PC-3 (cell line): ENCODE measurements at regions not wholly inside any gene's neighbourhood (a gene's known extent, or its start where the extent isn't known, plus 50 kb on each side); places are given as distances from the start of the nearest gene placed in this dataset.
A peak's percentile ranks its signal among the peaks of the same experiment; 100 is the strongest.

Source experiments
- ATAC-seq: fragments of 200-7000 bp; cut with Tn5 transposase; 2 replicates; pipeline ENCODE4 v1.9.1; 2020; ENCODE audit warnings: mild to moderate bottlenecking, moderate library complexity
- BruUV-seq: library from RNA; stranded (reverse); fragments of 400-500 nt; replicated peaks from 2 replicates; lab custom pipeline; 2021; lab: Mats Ljungman, UMichigan
- CTCF ChIA-PET: fragments of 300-600 bp; sonication (Branson Sonifier 250); formaldehyde crosslinking; loops from one replicate; lab custom pipeline; 2022; ENCODE audit warnings: antibody characterized with exemption; lab: Charles Lee
- POLR2A ChIA-PET: fragments of 300-600 bp; sonication (Branson Sonifier 250); formaldehyde crosslinking; loops from one replicate; lab custom pipeline; 2022; ENCODE audit warnings: antibody characterized with exemption; ENCODE audit not compliant: unreplicated experiment; lab: Charles Lee
- DNase-seq: peaks from one replicate; pipeline ENCODE4 v3.0.0-alpha.2; 2015
- H2AFZ ChIP-seq: fragments of 300-600 bp; sonication (generic); 2 replicates; pipeline ENCODE4 v1.6.0; 2016; ENCODE audit warnings: antibody characterized with exemption, low read length
- H3F3A ChIP-seq: fragments of 300-600 bp; sonication (generic); one replicate; pipeline ENCODE4 v1.6.0; 2017; ENCODE audit warnings: antibody characterized with exemption, low read length, control low read depth, mild to moderate bottlenecking; ENCODE audit not compliant: unreplicated experiment
- H3K27ac ChIP-seq: fragments of 300-600 bp; sonication (generic); 2 replicates; pipeline ENCODE4 v1.5.1; 2016; ENCODE audit warnings: mild to moderate bottlenecking, low read length
- H3K27me3 ChIP-seq: fragments of 300-600 bp; sonication (generic); 2 replicates; pipeline ENCODE4 v1.6.1; 2016; ENCODE audit warnings: low read length, mixed read lengths
- H3K36me3 ChIP-seq: fragments of 300-600 bp; sonication (generic); 2 replicates; pipeline ENCODE4 v1.6.1; 2016; ENCODE audit warnings: low read depth, mixed run types, low read length, mixed read lengths
- H3K4me1 ChIP-seq: fragments of 300-600 bp; sonication (generic); 2 replicates; pipeline ENCODE4 v1.5.1; 2016; ENCODE audit warnings: low read length; ENCODE audit not compliant: insufficient read depth
- H3K4me2 ChIP-seq: fragments of 300-600 bp; sonication (generic); 2 replicates; pipeline ENCODE4 v1.6.0; 2016; ENCODE audit warnings: low read length
- H3K4me3 ChIP-seq: fragments of 300-600 bp; sonication (generic); 2 replicates; pipeline ENCODE4 v1.5.1; 2016; ENCODE audit warnings: mild to moderate bottlenecking, low read length, mixed read lengths
- H3K79me2 ChIP-seq: fragments of 300-600 bp; sonication (generic); 2 replicates; pipeline ENCODE4 v1.6.1; 2017; ENCODE audit warnings: low read length, mixed read lengths
- H3K9ac ChIP-seq: fragments of 300-600 bp; sonication (generic); 2 replicates; pipeline ENCODE4 v1.6.0; 2016; ENCODE audit warnings: mild to moderate bottlenecking, low read length
- H3K9me2 ChIP-seq: fragments of 300-600 bp; sonication (generic); replicated peaks from 2 replicates; pipeline ENCODE4 v1.6.1; 2016; ENCODE audit warnings: mixed run types, low read length, mixed read lengths
- H3K9me3 ChIP-seq: fragments of 300-600 bp; sonication (generic); 2 replicates; pipeline ENCODE4 v1.6.1; 2016; ENCODE audit warnings: low read length, mixed read lengths
- H4K20me1 ChIP-seq: fragments of 300-600 bp; sonication (generic); 2 replicates; pipeline ENCODE4 v1.6.1; 2016; ENCODE audit warnings: low read length, mixed read lengths
- CTCF ChIP-seq: fragments of 300-600 bp; sonication (generic); conservative IDR thresholded peaks from 2 replicates; pipeline ENCODE4 v1.5.1; 2017; ENCODE audit warnings: antibody characterized with exemption, low read depth, mild to moderate bottlenecking, low read length
- EZH2 ChIP-seq: fragments of 300-600 bp; sonication (generic); IDR thresholded peaks from one replicate; pipeline ENCODE4 v1.6.1; 2017; ENCODE audit warnings: antibody characterized with exemption, mild to moderate bottlenecking, low read length; ENCODE audit not compliant: unreplicated experiment
- EZH2phosphoT487 ChIP-seq: fragments of 300-600 bp; sonication (generic); IDR thresholded peaks from 2 replicates; pipeline ENCODE4 v1.6.1; 2018; ENCODE audit warnings: mild to moderate bottlenecking, antibody characterized with exemption, low read length, borderline replicate concordance
- intact Hi-C: fragments of 100-400 bp; cut with micrococcal nuclease; formaldehyde crosslinking; loops from 2 replicates; pipeline ENCODE4 v1.9.0; 2023

DNA sequence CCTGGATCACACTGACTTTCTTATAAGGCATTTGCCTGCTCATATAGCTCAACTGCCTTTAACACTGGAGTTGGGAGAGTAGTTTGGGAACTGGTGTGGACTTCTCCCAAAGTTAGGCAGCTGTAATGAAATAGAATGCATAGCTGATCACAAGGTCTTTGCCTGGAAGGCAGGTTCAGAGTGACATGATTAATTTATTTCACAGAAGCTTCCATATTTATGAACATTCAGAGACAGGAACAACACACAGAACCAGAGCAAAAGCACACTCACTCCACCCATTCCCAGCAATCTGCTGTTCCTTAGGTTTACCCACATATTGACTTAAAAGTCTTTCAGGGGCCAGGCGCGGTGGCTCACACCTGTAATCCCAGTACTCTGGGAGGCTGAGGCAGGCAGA is 234.2 kb downstream of the REEP3 start:
- Histone ChIP-seq H3K9me2 (no peaks in the 10 kb centered on the region), H3K4me3 (no peak overlapping the region), H3F3A (no peaks in the 10 kb centered on the region), H3K4me2 (no peak overlapping the region), H3K4me1 (peaks cover 18% of the 10 kb centered on the region), H3K9me3 (no peaks in the 10 kb centered on the region), H3K79me2 (no peaks in the 10 kb centered on the region), H3K27me3 (no peaks in the 10 kb centered on the region), H3K27ac (no peak overlapping the region), H3K9ac (no peak overlapping the region), H4K20me1 (no peaks in the 10 kb centered on the region), H2AFZ (no peak overlapping the region), H3K36me3 (no peaks in the 10 kb centered on the region)
- TF ChIP-seq EZH2phosphoT487 (no peak), CTCF (no peak), EZH2 (no peak)
- POLR2A ChIA-PET = no interaction called here
- intact Hi-C loops = no loop called here
- CTCF ChIA-PET = no interaction called here
- no peak for ATAC-seq
- no TSS peak for BruUV-seq
- no peak for DNase-seq

- Histone ChIP-seq H3K27ac (no peak overlapping the region), H3K27me3 (no peaks in the 10 kb centered on the region), H3K9ac (no peak overlapping the region), H3K4me1 (peaks cover 18% of the 10 kb centered on the region), H3F3A (no peaks in the 10 kb centered on the region), H3K9me2 (no peaks in the 10 kb centered on the region), H4K20me1 (no peaks in the 10 kb centered on the region), H3K9me3 (no peaks in the 10 kb centered on the region), H2AFZ (no peak overlapping the region), H3K4me2 (no peak overlapping the region), H3K4me3 (no peak overlapping the region), H3K36me3 (no peaks in the 10 kb centered on the region), H3K79me2 (no peaks in the 10 kb centered on the region)
- TF ChIP-seq EZH2 = no peak
- TF ChIP-seq CTCF = no peak
- ChIA-PET CTCF (no interaction called here), POLR2A (no interaction called here)
- DNase-seq (peak; percentile 68), ATAC-seq (peak; percentile 91)
- no TSS peak for BruUV-seq
- intact Hi-C loops = no loop called here
These were observed 235.9 kb downstream of the REEP3 start for GRCh38 chr10:63757067-63757466.

- no peak overlapping the region for H3K27ac ChIP-seq
- DNase-seq (no peak), ATAC-seq (peak; percentile 23; the same call in 1 of the 2 replicates)
- no peaks in the 10 kb centered on the region for H3F3A ChIP-seq
- no peak overlapping the region for H3K4me3 ChIP-seq
- H3K36me3 ChIP-seq = no peaks in the 10 kb centered on the region
- no peak overlapping the region for H3K4me2 ChIP-seq
- H3K79me2 ChIP-seq = no peaks in the 10 kb centered on the region
- ChIA-PET CTCF (interaction anchor here (1.0 kb wide), 1 partner anchor 38 kb away, joined by 3 read pairs; no protein-coding TSS in a partner anchor), POLR2A (no interaction called here)
- H4K20me1 ChIP-seq = no peaks in the 10 kb centered on the region
- H2AFZ ChIP-seq = no peak overlapping the region
- TF ChIP-seq EZH2 (no peak), EZH2phosphoT487 (no peak), CTCF (no peak)
- no peaks in the 10 kb centered on the region for H3K9me3 ChIP-seq
- H3K27me3 ChIP-seq = no peaks in the 10 kb centered on the region
- no peak overlapping the region for H3K9ac ChIP-seq
- BruUV-seq = no TSS peak
- peaks cover 18% of the 10 kb centered on the region for H3K4me1 ChIP-seq
- H3K9me2 ChIP-seq = no peaks in the 10 kb centered on the region
- intact Hi-C loops = no loop called here
These were observed 236.9 kb downstream of the REEP3 start for GRCh38 chr10:63758080-63758479.
